Thyroid gland (tissue), 4 donors: ENCODE measurements at regions not wholly inside any gene's neighbourhood (a gene's known extent, or its start where the extent isn't known, plus 50 kb on each side); places are given as distances from the start of the nearest gene placed in this dataset.

ENCODE experiments used
- DNase-seq, 2 donors: peaks; one replicate each; pipeline ENCODE4 v3.0.0-alpha.2; 2019
- H3K27ac ChIP-seq, 3 donors: fragments of 200-600 bp; sonication (generic); 1 replicate in 2 of 3; 2 replicates in 1 of 3; pipeline ENCODE4 v1.5.1; 2016 to 2019; ENCODE audit warnings: mild to moderate bottlenecking in 1 of 3, moderate library complexity in 1 of 3
- H3K27me3 ChIP-seq: fragments of 200-600 bp; sonication (generic); one replicate; pipeline ENCODE4 v1.5.1; 2019
- H3K36me3 ChIP-seq, 2 donors: fragments of 200-600 bp; sonication (generic); one replicate each; pipeline ENCODE4 v1.5.1; 2016 to 2019
- H3K4me1 ChIP-seq, 2 donors: fragments of 200-600 bp; sonication (generic); one replicate each; pipeline ENCODE4 v1.5.1; 2017 to 2019
- H3K4me3 ChIP-seq, 3 donors: fragments of 200-600 bp; sonication (generic); replicated peaks in 1 of 3; 1 replicate in 2 of 3; 2 replicates in 1 of 3; pipeline ENCODE4 v1.5.1; 2016; ENCODE audit warnings: mild to moderate bottlenecking in 1 of 3
- H3K9me3 ChIP-seq: fragments of 200-600 bp; sonication (generic); one replicate; pipeline ENCODE4 v1.5.1; 2017
- POLR2A ChIP-seq, 2 donors: fragments of 450-650 bp; IDR thresholded peaks; one replicate each; pipeline ENCODE4 v1.6.1; 2017; ENCODE audit warnings: antibody characterized with exemption in 2 of 2, mild to moderate bottlenecking in 2 of 2, moderate library complexity in 1 of 2
- WGBS, 2 donors: methylation state at CpG; one replicate each; pipeline ENCODE4 v1.1.5; 2017; 5-methylcytosine and 5-hydroxymethylcytosine counted together
- intact Hi-C: fragments of 100-400 bp; cut with DNase I; formaldehyde crosslinking; loops from one replicate; pipeline ENCODE4 v1.15.1; 2023
- TF ChIP-seq, protein P1 (sequence below), 6 experiments: fragments of 200-600 bp in 3 of 6; fragments of 450-650 bp in 3 of 6; sonication (generic) in 3 of 6; IDR thresholded peaks; one replicate each; pipeline ENCODE4 v1.5.1; 2016 to 2019; ENCODE audit warnings: antibody characterized with exemption in 6 of 6, mild to moderate bottlenecking in 2 of 6, inconsistent platforms in 1 of 6, moderate library complexity in 1 of 6

DNA sequence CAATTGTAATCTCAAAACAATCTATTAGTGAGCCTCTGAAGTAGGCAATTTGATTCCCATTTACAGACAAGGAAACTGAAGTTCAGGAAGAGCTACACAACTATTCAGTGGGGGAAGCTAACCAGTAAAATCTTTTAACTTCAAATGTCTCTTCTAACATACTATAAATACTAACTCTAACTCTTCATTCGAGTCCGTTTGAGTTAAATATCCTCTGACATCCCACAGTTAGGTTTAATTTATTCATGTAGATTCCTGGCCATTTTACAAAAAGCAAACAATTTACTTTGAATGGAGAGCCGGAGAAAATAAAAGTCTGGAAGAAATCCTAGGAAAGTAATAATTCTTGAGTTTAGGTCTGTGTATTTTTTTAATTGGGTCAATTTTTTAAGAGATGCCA, 64.7 kb downstream of the HYCC1 start:
- no peak for TF ChIP-seq POLR2A (IDR thresholded peaks at IDR 0.05)
- TF ChIP-seq, protein P1, sequence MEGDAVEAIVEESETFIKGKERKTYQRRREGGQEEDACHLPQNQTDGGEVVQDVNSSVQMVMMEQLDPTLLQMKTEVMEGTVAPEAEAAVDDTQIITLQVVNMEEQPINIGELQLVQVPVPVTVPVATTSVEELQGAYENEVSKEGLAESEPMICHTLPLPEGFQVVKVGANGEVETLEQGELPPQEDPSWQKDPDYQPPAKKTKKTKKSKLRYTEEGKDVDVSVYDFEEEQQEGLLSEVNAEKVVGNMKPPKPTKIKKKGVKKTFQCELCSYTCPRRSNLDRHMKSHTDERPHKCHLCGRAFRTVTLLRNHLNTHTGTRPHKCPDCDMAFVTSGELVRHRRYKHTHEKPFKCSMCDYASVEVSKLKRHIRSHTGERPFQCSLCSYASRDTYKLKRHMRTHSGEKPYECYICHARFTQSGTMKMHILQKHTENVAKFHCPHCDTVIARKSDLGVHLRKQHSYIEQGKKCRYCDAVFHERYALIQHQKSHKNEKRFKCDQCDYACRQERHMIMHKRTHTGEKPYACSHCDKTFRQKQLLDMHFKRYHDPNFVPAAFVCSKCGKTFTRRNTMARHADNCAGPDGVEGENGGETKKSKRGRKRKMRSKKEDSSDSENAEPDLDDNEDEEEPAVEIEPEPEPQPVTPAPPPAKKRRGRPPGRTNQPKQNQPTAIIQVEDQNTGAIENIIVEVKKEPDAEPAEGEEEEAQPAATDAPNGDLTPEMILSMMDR (IDR thresholded peaks at IDR 0.05) = no peak
- Histone ChIP-seq H3K4me1 (no peaks in the 10 kb centered on the region), H3K36me3 (peaks cover 0 to 5% of the 10 kb centered on the region in 2 donors), H3K4me3 (no peak overlapping the region), H3K9me3 (no peaks in the 10 kb centered on the region), H3K27ac (no peak overlapping the region), H3K27me3 (no peaks in the 10 kb centered on the region)
- DNase-seq = no peak
- intact Hi-C loops = no loop called here
- 56 to 63% methylated on average over 3 of the region's 3 CpGs for WGBS, 2 donors

- Histone ChIP-seq H3K27ac (no peak overlapping the region), H3K27me3 (no peaks in the 10 kb centered on the region), H3K4me3 (no peak overlapping the region), H3K4me1 (no peaks in the 10 kb centered on the region), H3K9me3 (no peaks in the 10 kb centered on the region), H3K36me3 (peaks cover 0 to 5% of the 10 kb centered on the region in 2 donors)
- intact Hi-C loops = no loop called here
- DNase-seq = no peak
- no peak for TF ChIP-seq POLR2A (IDR thresholded peaks at IDR 0.05)
- TF ChIP-seq, protein P1 (IDR thresholded peaks at IDR 0.05) = no peak
- WGBS, 2 donors = 61 to 72% methylated on average over 2 of the region's 2 CpGs
Observed at GRCh38 chr7:22948770-22949169, 65.2 kb downstream of the HYCC1 start.

- Histone ChIP-seq H3K9me3 (no peaks in the 10 kb centered on the region), H3K4me3 (no peak overlapping the region), H3K4me1 (no peaks in the 10 kb centered on the region), H3K27me3 (no peaks in the 10 kb centered on the region), H3K36me3 (peaks cover 0 to 5% of the 10 kb centered on the region in 2 donors), H3K27ac (no peak overlapping the region)
- 87 to 89% methylated on average over 6 of the region's 6 CpGs for WGBS, 2 donors
- intact Hi-C loops = no loop called here
- no peak for DNase-seq
- no peak for TF ChIP-seq POLR2A (IDR thresholded peaks at IDR 0.05)
- TF ChIP-seq, protein P1 (IDR thresholded peaks at IDR 0.05) = no peak
Observed at GRCh38 chr7:22945584-22945983, 68.3 kb downstream of the HYCC1 start.

- H3K27ac ChIP-seq = no peak overlapping the region
- no peak for TF ChIP-seq POLR2A (IDR thresholded peaks at IDR 0.05)
- TF ChIP-seq, protein P1 (IDR thresholded peaks at IDR 0.05) = no peak
- H3K4me1 ChIP-seq = no peaks in the 10 kb centered on the region
- H3K36me3 ChIP-seq = peaks cover 0 to 5% of the 10 kb centered on the region in 2 donors
- H3K4me3 ChIP-seq = no peak overlapping the region
- H3K27me3 ChIP-seq = no peaks in the 10 kb centered on the region
- 84% methylated on average over 2 of the region's 2 CpGs for WGBS, 2 donors
- intact Hi-C loops = no loop called here
- no peak for DNase-seq
- H3K9me3 ChIP-seq = no peaks in the 10 kb centered on the region
Observed at GRCh38 chr7:22944510-22944909, 69.4 kb downstream of the HYCC1 start.

GRCh38 chr7:22944022-22944421, 69.9 kb downstream of the HYCC1 start:
- DNase-seq = peak; percentile 14 to 23
- intact Hi-C loops = no loop called here
- WGBS, 2 donors = 39 to 53% methylated on average over 6 of the region's 6 CpGs
- H3K27me3 ChIP-seq = no peaks in the 10 kb centered on the region
- H3K9me3 ChIP-seq = no peaks in the 10 kb centered on the region
- H3K4me3 ChIP-seq = no peak overlapping the region
- H3K4me1 ChIP-seq = no peaks in the 10 kb centered on the region
- no peak overlapping the region for H3K27ac ChIP-seq
- peaks cover 0 to 5% of the 10 kb centered on the region in 2 donors for H3K36me3 ChIP-seq
- TF ChIP-seq POLR2A (IDR thresholded peaks at IDR 0.05) = no peak
- TF ChIP-seq, protein P1 (IDR thresholded peaks at IDR 0.05) = no peak
